ENCODE measurements at regions not wholly inside any gene's neighbourhood (a gene's known extent, or its start where the extent isn't known, plus 50 kb on each side); places are given as distances from the start of the nearest gene placed in this dataset.
"Not testable (repeated sequence)": the region's sequence is repeated elsewhere in the genome, so short reads cannot be mapped to it uniquely, and the experiment has no call there.

DNA sequence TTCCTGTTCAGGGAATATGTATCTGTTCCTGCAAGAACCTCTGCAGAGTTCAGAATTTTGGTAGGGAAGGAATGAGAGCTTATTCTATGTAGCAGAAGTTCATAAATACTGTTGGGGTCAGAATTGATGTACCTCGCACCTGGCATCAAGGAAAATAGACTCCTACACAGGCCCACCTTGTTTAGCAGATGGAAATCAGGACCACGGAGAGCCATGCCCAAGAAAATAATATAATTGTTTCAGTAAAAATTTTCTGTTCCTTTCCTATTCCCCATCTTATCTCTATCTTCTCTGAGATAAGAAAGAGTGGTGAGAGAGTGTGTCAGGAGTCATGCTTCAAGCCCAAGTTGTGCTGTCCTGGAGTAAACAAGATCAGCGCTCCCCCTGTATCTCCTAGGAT, 404.7 kb upstream of the UBE2E2 start:
- ChIA-PET POLR2A (no interaction called here), CTCF (no interaction called here)
- Mint-ChIP-seq H3K36me3 (no peaks in the 10 kb centered on the region), H3K4me1 (ENCODE audit: low read depth) (no peaks in the 10 kb centered on the region), H3K9me3 (peaks cover 2% of the 10 kb centered on the region), H3K4me3 (no peak overlapping the region), H3K27ac (no peak overlapping the region), H3K27me3 (no peaks in the 10 kb centered on the region)
- DNase-seq: no peak
- intact Hi-C loops (cut with micrococcal nuclease): no loop called here

DNA sequence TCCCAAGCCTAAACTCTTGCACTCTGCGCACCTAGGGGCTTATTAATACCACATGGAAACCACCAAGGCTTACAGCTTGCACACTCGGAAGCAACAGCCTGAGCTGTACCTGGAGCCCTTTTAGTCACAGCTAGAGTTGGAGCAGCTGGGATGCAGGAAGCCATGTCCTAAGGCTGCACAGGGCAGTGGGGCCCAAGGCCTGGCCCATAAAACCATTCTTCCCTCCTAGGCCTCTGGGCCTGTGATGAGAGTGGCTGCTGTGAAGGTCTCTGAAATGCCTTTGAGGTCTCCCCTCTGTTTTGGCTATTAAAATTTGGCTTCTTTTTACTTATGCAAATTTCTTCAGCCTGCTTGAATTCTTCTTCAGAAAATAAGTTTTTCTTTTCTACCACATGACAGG, 383.9 kb upstream of the UBE2E2 start:
- no peaks in the 10 kb centered on the region for H3K36me3 Mint-ChIP-seq
- POLR2A ChIA-PET: no interaction called here
- no peak for DNase-seq
- CTCF ChIA-PET: no interaction called here
- H3K4me1 Mint-ChIP-seq (ENCODE audit: low read depth): no peaks in the 10 kb centered on the region
- H3K9me3 Mint-ChIP-seq: peaks cover 4% of the 10 kb centered on the region
- H3K4me3 Mint-ChIP-seq: no peak overlapping the region
- H3K27me3 Mint-ChIP-seq: no peaks in the 10 kb centered on the region
- intact Hi-C loops (cut with micrococcal nuclease): no loop called here
- no peak overlapping the region for H3K27ac Mint-ChIP-seq

DNA sequence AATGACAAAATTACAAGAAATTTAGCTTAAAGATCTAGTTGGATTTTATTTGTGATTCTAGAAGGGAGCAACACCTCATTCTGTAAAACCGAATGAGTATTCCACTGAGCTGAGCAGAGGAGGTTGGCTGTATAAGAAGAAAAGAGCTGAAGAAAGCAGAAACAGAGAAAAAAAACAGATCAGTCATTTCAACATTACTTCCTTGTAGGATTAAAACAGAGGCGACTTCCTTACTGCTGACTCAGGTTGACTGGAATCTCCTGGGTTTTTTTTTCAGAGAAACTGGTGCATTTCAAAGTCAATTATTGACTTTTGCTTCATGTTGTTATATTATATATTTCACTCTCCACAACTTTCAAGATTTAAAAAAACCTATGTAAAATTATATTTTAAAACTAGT, 368.1 kb upstream of the UBE2E2 start:
- H3K27ac Mint-ChIP-seq: no peak overlapping the region
- no peaks in the 10 kb centered on the region for H3K27me3 Mint-ChIP-seq
- no peaks in the 10 kb centered on the region for H3K4me1 Mint-ChIP-seq (ENCODE audit: low read depth)
- no peak for DNase-seq
- ChIA-PET POLR2A (no interaction called here), CTCF (no interaction called here)
- no peak overlapping the region for H3K4me3 Mint-ChIP-seq
- H3K36me3 Mint-ChIP-seq: no peaks in the 10 kb centered on the region
- intact Hi-C loops (cut with micrococcal nuclease): no loop called here
- peaks cover 2% of the 10 kb centered on the region for H3K9me3 Mint-ChIP-seq

DNA sequence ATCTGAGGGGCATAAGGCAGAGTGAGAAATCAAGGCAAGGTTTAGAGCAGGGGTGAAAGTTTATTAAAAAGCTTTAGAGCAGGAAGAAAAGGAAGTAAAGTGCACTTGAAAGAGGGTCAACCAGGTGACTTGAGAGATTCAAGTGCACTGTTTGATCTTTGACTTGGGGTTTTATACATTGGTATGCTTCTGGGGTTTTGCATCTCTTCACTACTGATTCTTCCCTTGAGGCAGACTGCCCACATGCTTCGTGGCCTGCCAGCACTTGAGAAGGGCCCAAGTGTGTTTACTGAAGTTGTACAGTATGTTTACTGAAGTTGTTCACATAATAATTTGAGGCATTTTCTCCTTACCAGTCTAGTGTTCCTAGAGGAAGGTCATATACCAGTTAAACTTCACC, 367.0 kb upstream of the UBE2E2 start:
- Mint-ChIP-seq H3K36me3 (no peaks in the 10 kb centered on the region), H3K27ac (no peak overlapping the region), H3K9me3 (peaks cover 7% of the 10 kb centered on the region), H3K27me3 (no peaks in the 10 kb centered on the region), H3K4me3 (no peak overlapping the region), H3K4me1 (ENCODE audit: low read depth) (no peaks in the 10 kb centered on the region)
- intact Hi-C loops (cut with micrococcal nuclease): no loop called here
- ChIA-PET CTCF (no interaction called here), POLR2A (no interaction called here)
- no peak for DNase-seq

DNA sequence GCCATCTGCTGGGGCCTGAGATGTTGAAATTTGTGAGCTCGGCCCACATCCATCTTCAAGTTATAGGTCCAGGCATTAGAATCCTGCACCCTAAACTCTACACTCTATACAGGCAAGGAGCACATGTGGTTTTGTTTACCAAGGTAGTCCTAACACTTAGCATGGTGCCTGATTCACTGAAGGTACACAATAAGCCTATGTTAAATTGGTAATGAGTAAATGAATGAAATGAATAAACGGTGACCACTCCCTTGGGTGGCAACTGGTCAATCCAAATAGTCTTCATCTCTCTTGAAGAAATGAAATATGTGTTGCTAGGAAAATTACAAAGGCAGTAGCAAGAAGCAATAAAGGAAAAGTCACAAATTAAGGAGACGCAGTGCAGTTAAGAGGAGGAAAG, 359.3 kb upstream of the UBE2E2 start:
- ChIA-PET CTCF (no interaction called here), POLR2A (no interaction called here)
- intact Hi-C loops (cut with micrococcal nuclease): no loop called here
- Mint-ChIP-seq H3K27me3 (no peaks in the 10 kb centered on the region), H3K9me3 (peaks cover 17% of the 10 kb centered on the region), H3K27ac (no peak overlapping the region), H3K4me1 (ENCODE audit: low read depth) (no peaks in the 10 kb centered on the region), H3K36me3 (no peaks in the 10 kb centered on the region), H3K4me3 (no peak overlapping the region)
- DNase-seq: no peak

DNA sequence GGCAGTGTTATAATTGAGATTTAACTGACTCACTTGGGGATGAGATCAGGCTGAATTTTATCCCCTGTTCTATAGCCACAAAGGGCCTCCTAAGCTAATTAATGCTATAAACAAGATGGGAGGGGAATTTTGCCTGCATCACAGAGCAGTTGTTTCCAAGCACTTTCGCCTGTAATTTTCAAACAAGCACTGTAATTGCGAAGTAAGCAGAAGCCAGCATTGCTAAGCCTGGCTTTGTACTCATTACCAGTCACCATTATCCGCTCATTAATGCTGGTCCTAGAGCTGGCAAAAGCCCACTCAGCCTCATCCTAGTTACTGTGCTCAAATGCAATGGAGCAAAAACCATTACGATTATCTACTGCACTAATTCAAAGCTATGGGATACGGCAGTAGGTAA, 356.6 kb upstream of the UBE2E2 start:
- Mint-ChIP-seq H3K9me3 (peaks cover 11% of the 10 kb centered on the region), H3K27me3 (no peaks in the 10 kb centered on the region), H3K36me3 (no peaks in the 10 kb centered on the region), H3K27ac (no peak overlapping the region), H3K4me3 (no peak overlapping the region), H3K4me1 (ENCODE audit: low read depth) (no peaks in the 10 kb centered on the region)
- no peak for DNase-seq
- ChIA-PET POLR2A (no interaction called here), CTCF (no interaction called here)
- intact Hi-C loops (cut with micrococcal nuclease): no loop called here

DNA sequence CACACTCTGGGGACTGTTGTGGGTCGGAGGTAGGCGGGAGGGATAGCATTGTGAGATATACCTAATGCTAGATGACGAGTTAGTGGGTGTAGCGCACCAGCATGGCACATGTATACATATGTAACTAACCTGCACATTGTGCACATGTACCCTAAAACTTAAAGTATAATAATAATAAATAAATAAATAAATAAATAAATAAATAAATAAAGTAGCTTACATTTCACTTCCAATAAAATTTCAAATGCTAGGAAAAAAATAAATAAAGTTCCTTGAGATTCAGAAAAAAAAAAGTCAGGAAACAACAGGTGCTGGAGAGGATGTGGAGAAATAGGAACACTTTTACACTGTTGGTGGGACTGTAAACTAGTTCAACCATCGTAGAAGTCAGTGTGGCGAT, 353.5 kb upstream of the UBE2E2 start:
- not testable (repeated sequence) for H3K36me3 Mint-ChIP-seq, H3K27me3 Mint-ChIP-seq, H3K4me3 Mint-ChIP-seq

DNA sequence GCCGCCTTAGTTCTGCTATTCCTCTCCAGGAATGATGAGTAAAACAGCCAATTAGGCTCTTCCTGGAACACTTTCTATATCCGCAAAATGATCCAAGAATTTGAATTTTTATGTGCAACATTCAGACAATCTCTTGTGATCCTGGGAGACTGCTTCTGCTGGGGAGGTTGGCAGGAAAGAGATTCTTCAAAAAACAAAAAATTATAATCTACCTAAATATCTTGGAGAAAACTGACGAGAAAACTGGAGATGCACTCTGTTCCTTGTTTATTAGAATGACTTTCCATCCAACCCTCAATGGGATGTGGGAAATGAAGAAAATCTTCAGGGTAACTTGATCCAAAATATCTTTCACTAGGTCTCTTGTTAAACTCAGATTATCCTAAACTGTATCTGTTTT, 346.3 kb upstream of the UBE2E2 start:
- no peak for DNase-seq
- ChIA-PET POLR2A (no interaction called here), CTCF (no interaction called here)
- intact Hi-C loops (cut with micrococcal nuclease): no loop called here
- Mint-ChIP-seq H3K27ac (no peak overlapping the region), H3K9me3 (peaks cover 11% of the 10 kb centered on the region), H3K36me3 (no peaks in the 10 kb centered on the region), H3K27me3 (no peaks in the 10 kb centered on the region), H3K4me1 (ENCODE audit: low read depth) (no peaks in the 10 kb centered on the region), H3K4me3 (no peak overlapping the region)

More for the DNA sequence above, 353.5 kb upstream of the UBE2E2 start:
- H3K27ac Mint-ChIP-seq; H3K4me1 Mint-ChIP-seq (ENCODE audit: low read depth); POLR2A ChIA-PET; DNase-seq; CTCF ChIA-PET; intact Hi-C loops (cut with micrococcal nuclease); H3K9me3 Mint-ChIP-seq: not testable (repeated sequence)

DNA sequence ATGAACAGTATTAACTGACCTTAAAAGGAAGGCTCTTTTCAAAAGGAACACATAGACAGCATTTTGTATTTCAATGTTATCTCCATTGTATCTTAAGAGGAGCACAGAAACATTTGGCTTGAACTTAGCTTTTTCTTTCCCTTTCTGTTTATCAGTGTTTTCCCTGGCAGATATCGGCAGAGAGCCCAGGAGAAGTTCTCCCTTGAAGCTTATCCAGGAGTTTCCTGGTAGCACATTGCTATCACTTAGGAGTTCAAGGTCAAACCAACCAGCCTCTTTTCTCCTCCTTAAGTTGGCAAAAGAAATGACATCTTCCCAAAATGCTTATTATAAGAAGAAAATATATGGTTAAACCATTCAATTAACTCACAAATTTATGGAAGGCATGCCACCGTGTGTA, 344.6 kb upstream of the UBE2E2 start:
- no peak overlapping the region for H3K27ac Mint-ChIP-seq
- POLR2A ChIA-PET: no interaction called here
- CTCF ChIA-PET: no interaction called here
- no peaks in the 10 kb centered on the region for H3K4me1 Mint-ChIP-seq (ENCODE audit: low read depth)
- intact Hi-C loops (cut with micrococcal nuclease): no loop called here
- no peaks in the 10 kb centered on the region for H3K27me3 Mint-ChIP-seq
- DNase-seq: no peak
- H3K36me3 Mint-ChIP-seq: no peaks in the 10 kb centered on the region
- peaks cover 9% of the 10 kb centered on the region for H3K9me3 Mint-ChIP-seq
- no peak overlapping the region for H3K4me3 Mint-ChIP-seq

DNA sequence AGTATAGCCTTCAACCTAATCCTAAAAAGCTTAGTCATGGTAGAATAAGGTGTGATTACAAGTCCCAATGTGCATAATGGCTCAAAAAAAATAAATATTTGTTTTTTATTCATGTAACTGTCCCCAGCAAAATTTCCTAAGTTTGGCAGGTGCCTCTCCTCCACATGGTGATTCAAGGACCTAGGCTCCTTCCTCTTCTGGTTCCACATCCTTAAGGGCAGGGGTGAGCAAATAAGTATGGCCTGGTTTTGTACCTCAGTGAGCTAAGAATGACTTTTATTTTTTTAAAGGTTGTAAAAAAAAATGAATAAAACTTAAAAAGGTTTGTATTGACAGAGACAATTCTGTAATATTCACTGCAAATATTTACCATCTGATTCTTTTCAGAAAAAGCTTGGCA, 343.5 kb upstream of the UBE2E2 start:
- CTCF ChIA-PET: no interaction called here
- DNase-seq: no peak
- H3K4me1 Mint-ChIP-seq (ENCODE audit: low read depth): no peaks in the 10 kb centered on the region
- POLR2A ChIA-PET: no interaction called here
- H3K9me3 Mint-ChIP-seq: peaks cover 5% of the 10 kb centered on the region
- no peak overlapping the region for H3K27ac Mint-ChIP-seq
- no peaks in the 10 kb centered on the region for H3K36me3 Mint-ChIP-seq
- intact Hi-C loops (cut with micrococcal nuclease): no loop called here
- H3K4me3 Mint-ChIP-seq: no peak overlapping the region
- no peaks in the 10 kb centered on the region for H3K27me3 Mint-ChIP-seq

DNA sequence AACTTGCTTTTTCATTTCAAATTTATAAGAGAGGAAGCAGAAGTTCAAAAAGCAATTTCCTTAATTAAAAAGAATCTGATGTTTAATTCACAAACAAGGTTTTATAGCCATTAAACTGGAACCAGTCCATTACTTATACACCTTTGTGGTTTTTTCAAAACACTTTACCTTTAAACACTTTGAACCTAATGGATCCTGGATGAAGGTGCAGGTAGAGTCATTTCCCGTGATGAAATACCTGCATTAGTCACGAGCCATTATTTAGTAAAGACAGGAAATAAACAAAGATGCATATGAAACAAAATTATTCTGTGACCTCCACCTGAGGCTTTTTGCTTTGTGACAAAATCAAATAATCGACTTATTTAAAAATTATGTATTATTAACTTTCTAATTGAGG, 341.7 kb upstream of the UBE2E2 start:
- no peak overlapping the region for H3K27ac Mint-ChIP-seq
- no peaks in the 10 kb centered on the region for H3K4me1 Mint-ChIP-seq (ENCODE audit: low read depth)
- intact Hi-C loops (cut with micrococcal nuclease): no loop called here
- no peaks in the 10 kb centered on the region for H3K9me3 Mint-ChIP-seq
- H3K4me3 Mint-ChIP-seq: no peak overlapping the region
- no peaks in the 10 kb centered on the region for H3K36me3 Mint-ChIP-seq
- no peak for DNase-seq
- H3K27me3 Mint-ChIP-seq: no peaks in the 10 kb centered on the region
- CTCF ChIA-PET: interaction anchor here (0.8 kb wide), 1 partner anchor 9 kb away, joined by 3 read pairs; no protein-coding TSS in a partner anchor
- POLR2A ChIA-PET: no interaction called here

DNA sequence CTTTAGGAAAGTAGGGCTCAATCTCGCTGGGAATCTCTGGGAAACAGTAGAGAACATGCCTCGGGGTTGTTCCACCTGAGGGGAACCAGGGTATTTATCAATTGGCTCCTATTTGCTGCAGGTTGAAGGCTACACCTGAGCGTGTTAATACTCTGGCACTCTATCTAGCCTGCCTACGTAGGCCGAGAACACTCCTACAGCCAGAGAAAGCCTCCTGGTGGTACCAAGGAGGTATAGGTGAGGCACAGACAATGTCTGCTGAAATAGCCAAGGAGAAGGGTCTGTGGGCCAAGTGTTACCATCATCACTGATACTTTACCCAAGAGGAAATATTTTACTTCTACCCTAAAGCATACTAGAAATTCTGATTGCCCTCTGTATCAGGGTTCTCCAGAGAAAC, 341.0 kb upstream of the UBE2E2 start:
- CTCF ChIA-PET: no interaction called here
- Mint-ChIP-seq H3K36me3 (no peaks in the 10 kb centered on the region), H3K27ac (no peak overlapping the region), H3K4me1 (ENCODE audit: low read depth) (no peaks in the 10 kb centered on the region), H3K27me3 (no peaks in the 10 kb centered on the region), H3K4me3 (no peak overlapping the region), H3K9me3 (no peaks in the 10 kb centered on the region)
- intact Hi-C loops (cut with micrococcal nuclease): no loop called here
- no peak for DNase-seq
- POLR2A ChIA-PET: no interaction called here

DNA sequence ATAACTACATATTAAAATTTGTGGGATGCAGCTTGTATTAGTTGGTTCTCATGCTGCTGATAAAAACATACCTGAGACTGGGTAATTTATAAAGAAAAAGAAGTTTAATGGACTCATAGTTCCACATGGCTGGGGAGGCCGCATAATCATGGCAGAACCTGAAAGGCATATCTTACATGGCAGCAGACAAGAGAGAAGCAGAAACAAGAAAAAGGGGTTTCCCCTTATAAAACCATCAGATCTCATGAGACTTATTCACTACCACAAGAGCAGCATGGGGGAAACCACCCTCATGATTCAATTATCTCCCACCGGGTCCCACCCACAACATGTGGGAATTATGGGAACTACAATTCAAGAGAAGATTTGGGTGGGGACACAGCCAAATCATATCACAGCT, 320.3 kb upstream of the UBE2E2 start:
- H3K36me3 Mint-ChIP-seq; H3K4me3 Mint-ChIP-seq; H3K27me3 Mint-ChIP-seq; DNase-seq; intact Hi-C loops (cut with micrococcal nuclease); H3K27ac Mint-ChIP-seq; CTCF ChIA-PET; H3K4me1 Mint-ChIP-seq (ENCODE audit: low read depth); H3K9me3 Mint-ChIP-seq; POLR2A ChIA-PET: not testable (repeated sequence)

DNA sequence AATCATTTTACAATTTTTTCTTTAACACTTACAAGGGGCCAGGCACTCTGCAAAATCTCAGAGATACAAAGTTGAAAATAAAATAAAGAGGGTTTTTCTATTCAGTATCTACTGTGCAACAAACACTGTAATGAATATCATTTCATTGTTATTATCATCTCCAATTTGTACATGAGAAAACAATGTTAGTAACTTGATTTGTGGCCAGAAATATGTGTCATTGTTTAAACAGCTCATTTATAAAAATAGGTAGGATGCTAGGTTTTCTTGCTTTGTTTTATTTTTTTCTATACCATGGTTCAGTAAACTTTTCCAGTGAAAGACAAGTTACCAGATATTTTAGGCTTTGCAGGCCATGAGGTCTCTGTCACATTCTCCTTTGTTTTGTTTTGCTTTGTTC, 318.1 kb upstream of the UBE2E2 start:
- H3K9me3 Mint-ChIP-seq: peaks cover 2% of the 10 kb centered on the region
- no peak for DNase-seq
- no peak overlapping the region for H3K27ac Mint-ChIP-seq
- H3K4me1 Mint-ChIP-seq (ENCODE audit: low read depth): no peaks in the 10 kb centered on the region
- H3K36me3 Mint-ChIP-seq: no peaks in the 10 kb centered on the region
- POLR2A ChIA-PET: no interaction called here
- intact Hi-C loops (cut with micrococcal nuclease): no loop called here
- CTCF ChIA-PET: no interaction called here
- no peak overlapping the region for H3K4me3 Mint-ChIP-seq
- no peaks in the 10 kb centered on the region for H3K27me3 Mint-ChIP-seq

Data from activated CD4-positive, alpha-beta memory T cell treated with anti-CD3 and anti-CD28 coated beads for 36 hours (primary cell).